HEK293 (cell line): ENCODE measurements at regions not wholly inside any gene's neighbourhood (a gene's known extent, or its start where the extent isn't known, plus 50 kb on each side); places are given as distances from the start of the nearest gene placed in this dataset.

Experiments
- CTCF ChIA-PET: fragments of 350-600 bp; formaldehyde crosslinking; extraction: SDS; loops from one replicate; lab custom pipeline; 2021; ENCODE audit warnings: antibody characterized with exemption; lab: Yijun Ruan, JAX
- POLR2A ChIA-PET: fragments of 300-600 bp; formaldehyde crosslinking; extraction: SDS; loops from one replicate; lab custom pipeline; 2020; ENCODE audit warnings: antibody characterized with exemption, inconsistent platforms; lab: Yijun Ruan, JAX
- H3K27ac ChIP-seq: fragments of 200-500 bp; sonication (Bioruptor generic); 2 replicates; pipeline ENCODE4 v1.5.1; 2014; ENCODE audit warnings: low read depth, low read length, control low read depth, inconsistent platforms; ENCODE audit errors: extremely low read depth
- H3K36me3 ChIP-seq, 2 experiments: fragments of 200-500 bp in 1 of 2; sonication (Bioruptor generic) in 1 of 2; 1 replicate in 1 of 2; 2 replicates in 1 of 2; pipeline ENCODE4 v1.5.1; 2014 to 2017; ENCODE audit warnings: inconsistent platforms in 2 of 2, low read length in 2 of 2; ENCODE audit not compliant: control insufficient read depth in 2 of 2, insufficient read depth in 1 of 2
- H3K4me1 ChIP-seq: fragments of 200-500 bp; sonication (Bioruptor generic); 2 replicates; pipeline ENCODE4 v1.5.1; 2014; ENCODE audit warnings: mild to moderate bottlenecking, low read length, inconsistent platforms; ENCODE audit not compliant: control insufficient read depth, insufficient read depth
- H3K4me3 ChIP-seq: 2 replicates; pipeline ENCODE4 v1.5.1; 2011; ENCODE audit warnings: low read depth, mild to moderate bottlenecking, control low read depth, low read length, moderate library complexity
- H3K9me3 ChIP-seq: fragments of 200-500 bp; sonication (Bioruptor generic); 2 replicates; pipeline ENCODE4 v1.5.1; 2014; ENCODE audit warnings: low read depth, low read length, inconsistent platforms; ENCODE audit not compliant: control insufficient read depth, insufficient read depth
- GLI4 ChIP-seq: fragments of 450-650 bp; formaldehyde crosslinking; IDR thresholded peaks from 2 replicates; pipeline ENCODE4 v1.5.1; 2016; ENCODE audit warnings: missing biosample characterization, missing genetic modification characterization
- SP2 ChIP-seq: fragments of 450-650 bp; formaldehyde crosslinking; IDR thresholded peaks from 2 replicates; pipeline ENCODE4 v1.5.1; 2016; ENCODE audit warnings: missing biosample characterization, missing genetic modification characterization
- ZBTB26 ChIP-seq: fragments of 450-650 bp; formaldehyde crosslinking; optimal IDR thresholded peaks from 2 replicates; pipeline ENCODE3; 2016; ENCODE audit warnings: missing biosample characterization, mild to moderate bottlenecking, missing genetic modification characterization
- ZBTB49 ChIP-seq: fragments of 450-650 bp; formaldehyde crosslinking; IDR thresholded peaks from 2 replicates; pipeline ENCODE4 v1.5.1; 2016; ENCODE audit warnings: missing biosample characterization, missing genetic modification characterization, low read depth
- ZFP41 ChIP-seq: fragments of 450-650 bp; formaldehyde crosslinking; IDR thresholded peaks from 2 replicates; pipeline ENCODE4 v1.5.1; 2016; ENCODE audit warnings: missing biosample characterization, missing genetic modification characterization, borderline replicate concordance
- ZNF114 ChIP-seq: fragments of 450-650 bp; formaldehyde crosslinking; IDR thresholded peaks from 2 replicates; pipeline ENCODE4 v1.5.0; 2017; ENCODE audit warnings: missing biosample characterization, missing genetic modification characterization
- ZNF311 ChIP-seq: fragments of 450-650 bp; formaldehyde crosslinking; IDR thresholded peaks from 2 replicates; pipeline ENCODE4 v1.5.1; 2017; ENCODE audit warnings: missing biosample characterization, missing genetic modification characterization, borderline replicate concordance
- ZNF324 ChIP-seq: fragments of 450-650 bp; formaldehyde crosslinking; IDR thresholded peaks from 2 replicates; pipeline ENCODE4 v1.5.1; 2016; ENCODE audit warnings: missing biosample characterization, missing genetic modification characterization
- ZNF513 ChIP-seq: fragments of 450-650 bp; IDR thresholded peaks from 2 replicates; pipeline ENCODE4 v1.5.1; 2018; ENCODE audit warnings: missing biosample characterization, missing genetic modification characterization
- ZNF521 ChIP-seq: fragments of 450-650 bp; formaldehyde crosslinking; IDR thresholded peaks from 2 replicates; pipeline ENCODE4 v1.5.1; 2017; ENCODE audit warnings: missing biosample characterization, mild to moderate bottlenecking, missing genetic modification characterization
- ZNF629 ChIP-seq: fragments of 450-650 bp; formaldehyde crosslinking; IDR thresholded peaks from 2 replicates; pipeline ENCODE4 v1.5.1; 2017; ENCODE audit warnings: missing biosample characterization, missing genetic modification characterization
- ZNF645 ChIP-seq: fragments of 450-650 bp; formaldehyde crosslinking; IDR thresholded peaks from 2 replicates; pipeline ENCODE4; 2016; ENCODE audit warnings: missing biosample characterization, missing genetic modification characterization
- ZSCAN18 ChIP-seq: fragments of 450-650 bp; formaldehyde crosslinking; IDR thresholded peaks from 2 replicates; pipeline ENCODE4 v1.5.1; 2016; ENCODE audit warnings: missing biosample characterization, missing genetic modification characterization
- ZSCAN30 ChIP-seq: fragments of 450-650 bp; IDR thresholded peaks from 2 replicates; pipeline ENCODE4 v1.5.1; 2018; ENCODE audit warnings: missing biosample characterization, mild to moderate bottlenecking, missing genetic modification characterization, moderate library complexity

- no peak for TF ChIP-seq ZBTB49 (tag by site-specific recombination)
These were observed 176.6 kb upstream of the DAB1 start (continued) for GRCh38 chr1:57600424-57600823.

- H3K4me3 ChIP-seq, result no peak overlapping the region
- H3K27ac ChIP-seq, result no peak overlapping the region
- H3K4me1 ChIP-seq, result no peaks in the 10 kb centered on the region
- TF ChIP-seq ZNF645 (no peak), ZBTB49 (tag by site-specific recombination) (no peak), ZNF521 (tag by site-specific recombination) (no peak), ZNF629 (no peak), ZSCAN18 (tag by site-specific recombination) (no peak), ZFP41 (tag by site-specific recombination) (no peak), ZBTB26 (tag by site-specific recombination) (no peak), ZNF114 (tag by site-specific recombination) (no peak), ZNF324 (tag by site-specific recombination) (no peak), SP2 (tag by site-specific recombination) (no peak), ZSCAN30 (tag by site-specific recombination) (no peak), GLI4 (no peak)
- no peaks in the 10 kb centered on the region for H3K36me3 ChIP-seq
- ChIA-PET CTCF (no interaction called here), POLR2A (no interaction called here)
- no peaks in the 10 kb centered on the region for H3K9me3 ChIP-seq
These were observed 175.6 kb upstream of the DAB1 start for GRCh38 chr1:57599236-57599994.

- Histone ChIP-seq H3K4me3 (no peak overlapping the region), H3K36me3 (no peaks in the 10 kb centered on the region), H3K27ac (no peak overlapping the region), H3K4me1 (no peaks in the 10 kb centered on the region), H3K9me3 (no peaks in the 10 kb centered on the region)
- no peak for TF ChIP-seq ZNF311
- no peak for TF ChIP-seq ZNF513 (tag by site-specific recombination)
- ChIA-PET CTCF (no interaction called here), POLR2A (no interaction called here)
These were observed 173.2 kb upstream of the DAB1 start for GRCh38 chr1:57597036-57597435.
